IMR-90 (cell line): ENCODE measurements at regions not wholly inside any gene's neighbourhood (a gene's known extent, or its start where the extent isn't known, plus 50 kb on each side); places are given as distances from the start of the nearest gene placed in this dataset.

Experiments
- ATAC-seq: fragments of 200-7000 bp; cut with Tn5 transposase; 2 replicates; pipeline ENCODE4 v1.9.1; 2020; ENCODE audit warnings: low read depth, mild to moderate bottlenecking, moderate library complexity
- BruUV-seq: library from RNA; stranded (reverse); fragments of 400-500 nt; replicated peaks from 2 replicates; lab custom pipeline; 2021; lab: Mats Ljungman, UMichigan
- CTCF ChIA-PET: fragments of 300-600 bp; formaldehyde crosslinking; extraction: SDS; loops from one replicate; lab custom pipeline; 2021; ENCODE audit warnings: antibody characterized with exemption; lab: Yijun Ruan, JAX
- POLR2A ChIA-PET: fragments of 300-600 bp; sonication (Branson Sonifier 250); formaldehyde crosslinking; loops from one replicate; lab custom pipeline; 2022; ENCODE audit warnings: antibody characterized with exemption; ENCODE audit not compliant: unreplicated experiment; lab: Charles Lee
- DNase-seq: peaks from one replicate; pipeline ENCODE4 v3.0.0; 2013
- H2AFZ ChIP-seq: replicated peaks from 2 replicates; pipeline ENCODE3; 2013; ENCODE audit warnings: low read length, mild to moderate bottlenecking; ENCODE audit not compliant: poor library complexity
- H2AK5ac ChIP-seq: 2 replicates; pipeline ENCODE4 v1.6.1; 2013; ENCODE audit warnings: low read depth, low read length, inconsistent platforms
- H2AK9ac ChIP-seq: replicated peaks from 2 replicates; pipeline ENCODE3; 2013; ENCODE audit warnings: mild to moderate bottlenecking, low read depth, low read length, moderate library complexity; ENCODE audit not compliant: poor library complexity
- H2BK120ac ChIP-seq: 2 replicates; pipeline ENCODE4 v1.6.1; 2013; ENCODE audit warnings: low read depth, low read length, inconsistent platforms
- H2BK15ac ChIP-seq: 3 replicates; pipeline ENCODE4 v1.6.1; 2013; ENCODE audit warnings: low read depth, low read length, inconsistent platforms
- H2BK20ac ChIP-seq: 2 replicates; pipeline ENCODE4 v1.6.1; 2013; ENCODE audit warnings: low read depth, mild to moderate bottlenecking, inconsistent platforms, low read length, moderate library complexity
- H2BK5ac ChIP-seq: 2 replicates; pipeline ENCODE4 v1.6.1; 2013; ENCODE audit warnings: mild to moderate bottlenecking, low read depth, low read length, inconsistent platforms; ENCODE audit not compliant: poor library complexity, severe bottlenecking
- H3K14ac ChIP-seq: replicated peaks from 2 replicates; pipeline ENCODE4 v1.6.1; 2013; ENCODE audit warnings: low read depth, low read length, inconsistent platforms
- H3K18ac ChIP-seq: 2 replicates; pipeline ENCODE4 v1.6.1; 2013; ENCODE audit warnings: low read depth, low read length, control low read depth
- H3K23ac ChIP-seq: 2 replicates; pipeline ENCODE4 v1.6.1; 2013; ENCODE audit warnings: low read depth, low read length, inconsistent platforms
- H3K27ac ChIP-seq: 2 replicates; pipeline ENCODE4 v1.5.1; 2013; ENCODE audit warnings: mild to moderate bottlenecking, control low read depth, low read length; ENCODE audit not compliant: insufficient read depth
- H3K27me3 ChIP-seq: 2 replicates; pipeline ENCODE4 v1.6.1; 2013; ENCODE audit warnings: low read length; ENCODE audit not compliant: control insufficient read depth, insufficient read depth
- H3K36me3 ChIP-seq: 2 replicates; pipeline ENCODE4 v1.6.1; 2013; ENCODE audit warnings: low read length, mixed read lengths; ENCODE audit not compliant: control insufficient read depth, insufficient read depth
- H3K4ac ChIP-seq: 2 replicates; pipeline ENCODE4 v1.6.1; 2013; ENCODE audit warnings: low read depth, low read length, inconsistent platforms
- H3K4me1 ChIP-seq: 2 replicates; pipeline ENCODE4 v1.6.1; 2013; ENCODE audit warnings: low read length, mixed read lengths; ENCODE audit not compliant: control insufficient read depth, insufficient read depth
- H3K4me2 ChIP-seq: 2 replicates; pipeline ENCODE4 v1.6.1; 2013; ENCODE audit warnings: low read depth, mild to moderate bottlenecking, control low read depth, low read length, moderate library complexity
- H3K4me3 ChIP-seq: 2 replicates; pipeline ENCODE4 v1.5.1; 2013; ENCODE audit warnings: low read depth, mild to moderate bottlenecking, control low read depth, low read length, moderate library complexity; ENCODE audit not compliant: insufficient read depth
- H3K56ac ChIP-seq: 2 replicates; pipeline ENCODE4 v1.6.1; 2013; ENCODE audit warnings: low read length, inconsistent platforms; ENCODE audit not compliant: insufficient read depth; ENCODE audit errors: extremely low read depth
- H3K79me1 ChIP-seq, 2 experiments: 2 replicates each; pipeline ENCODE4 v1.6.1; 2013; ENCODE audit warnings: low read length in 2 of 2, inconsistent platforms in 1 of 2, low read depth in 1 of 2
- H3K9ac ChIP-seq: 2 replicates; pipeline ENCODE4 v1.6.1; 2013; ENCODE audit warnings: low read depth, low read length, control low read depth
- H3K9me1 ChIP-seq: 2 replicates; pipeline ENCODE4 v1.6.1; 2013; ENCODE audit warnings: low read length, inconsistent platforms; ENCODE audit not compliant: insufficient read depth
- H3K9me3 ChIP-seq: 2 replicates; pipeline ENCODE4 v1.6.1; 2013; ENCODE audit warnings: low read length; ENCODE audit not compliant: control insufficient read depth, insufficient read depth
- H4K20me1 ChIP-seq: 2 replicates; pipeline ENCODE4 v1.6.1; 2013; ENCODE audit warnings: low read length, inconsistent platforms; ENCODE audit not compliant: insufficient read depth
- H4K5ac ChIP-seq: 2 replicates; pipeline ENCODE4 v1.6.1; 2013; ENCODE audit warnings: mild to moderate bottlenecking, low read depth, low read length, control low read depth
- H4K8ac ChIP-seq, 2 experiments: 2 replicates each; pipeline ENCODE4 v1.6.1; 2013; ENCODE audit warnings: low read depth in 2 of 2, low read length in 2 of 2, control low read depth in 1 of 2, inconsistent platforms in 1 of 2
- H4K91ac ChIP-seq: 2 replicates; pipeline ENCODE4 v1.6.1; 2013; ENCODE audit warnings: low read depth, low read length, inconsistent platforms; ENCODE audit not compliant: insufficient read depth
- BHLHE40 ChIP-seq: fragments of 150-350 bp; IDR thresholded peaks from 2 replicates; pipeline ENCODE4 v1.6.1; 2016; ENCODE audit warnings: mild to moderate bottlenecking, low read depth, low read length
- CEBPB ChIP-seq: IDR thresholded peaks from 2 replicates; pipeline ENCODE4 v1.6.1; 2012; ENCODE audit warnings: low read depth, low read length, improper control_type of control experiment
- CHD1 ChIP-seq: IDR thresholded peaks from 2 replicates; pipeline ENCODE4 v1.6.1; 2012; ENCODE audit warnings: low read depth, low read length, improper control_type of control experiment
- CTCF ChIP-seq: conservative IDR thresholded peaks from 2 replicates; pipeline ENCODE4 v1.5.1; 2012; ENCODE audit warnings: mild to moderate bottlenecking, low read depth, low read length, improper control_type of control experiment
- ELK1 ChIP-seq: fragments of 150-350 bp; IDR thresholded peaks from 2 replicates; pipeline ENCODE4 v1.6.1; 2016; ENCODE audit warnings: low read depth, mild to moderate bottlenecking, low read length, moderate library complexity, borderline replicate concordance
- FOS ChIP-seq: fragments of 150-350 bp; IDR thresholded peaks from 2 replicates; pipeline ENCODE4 v1.6.1; 2016; ENCODE audit warnings: low read depth, low read length
- MAFK ChIP-seq: IDR thresholded peaks from 2 replicates; pipeline ENCODE4 v1.6.1; 2012; ENCODE audit warnings: low read depth, low read length, improper control_type of control experiment
- MAZ ChIP-seq: IDR thresholded peaks from 2 replicates; pipeline ENCODE4 v1.6.1; 2012; ENCODE audit warnings: low read depth, mild to moderate bottlenecking, low read length, improper control_type of control experiment, moderate library complexity, borderline replicate concordance
- MXI1 ChIP-seq: IDR thresholded peaks from 2 replicates; pipeline ENCODE4 v1.6.1; 2012; ENCODE audit warnings: low read depth, mild to moderate bottlenecking, low read length, moderate library complexity, borderline replicate concordance
- NFE2L2 ChIP-seq: fragments of 150-350 bp; IDR thresholded peaks from 2 replicates; pipeline ENCODE4 v1.6.1; 2016; ENCODE audit warnings: low read depth, mild to moderate bottlenecking, low read length
- POLR2A ChIP-seq: IDR thresholded peaks from 2 replicates; pipeline ENCODE4 v1.6.1; 2012; ENCODE audit warnings: mild to moderate bottlenecking, low read depth, low read length
- RAD21 ChIP-seq: IDR thresholded peaks from 2 replicates; pipeline ENCODE4 v1.6.1; 2012; ENCODE audit warnings: low read length, improper control_type of control experiment
- RCOR1 ChIP-seq: IDR thresholded peaks from 2 replicates; pipeline ENCODE4 v1.6.1; 2012; ENCODE audit warnings: mild to moderate bottlenecking, low read length, improper control_type of control experiment; ENCODE audit not compliant: insufficient replicate concordance
- RFX5 ChIP-seq: IDR thresholded peaks from 2 replicates; pipeline ENCODE4 v1.8.0; 2012; ENCODE audit warnings: low read depth, mild to moderate bottlenecking, low read length, moderate library complexity
- SMC3 ChIP-seq: fragments of 150-350 bp; IDR thresholded peaks from 2 replicates; pipeline ENCODE4 v1.6.1; 2016; ENCODE audit warnings: low read depth, mild to moderate bottlenecking, antibody characterized with exemption, low read length, moderate library complexity
- USF2 ChIP-seq: fragments of 150-350 bp; IDR thresholded peaks from 2 replicates; pipeline ENCODE4 v1.6.1; 2017; ENCODE audit warnings: mild to moderate bottlenecking, antibody characterized with exemption, low read length, low read depth
- WGBS, 2 experiments: methylation state at CpG; one replicate each; pipeline versions ENCODE4 v1.1.5 to v1.1.7; 2013; ENCODE audit warnings: missing lambda C conversion rate in 2 of 2; ENCODE audit not compliant: insufficient read length in 1 of 2; ENCODE audit errors: extremely low coverage in 2 of 2; 5-methylcytosine and 5-hydroxymethylcytosine counted together
- dilution Hi-C: fragments of 300-500 bp; cut with HindIII; formaldehyde crosslinking; loops from one replicate; pipeline ENCODE4 v1.14.3; 2018; ENCODE audit warnings: low sequenced_read_pairs; ENCODE audit not compliant: unreplicated experiment
- in situ Hi-C: fragments of 300-500 bp; cut with MboI; formaldehyde crosslinking; loops from 3 replicates; pipeline ENCODE4 v1.14.3; 2019; ENCODE audit warnings: low sequenced_read_pairs, inconsistent platforms, mixed read lengths
- intact Hi-C: fragments of 100-400 bp; cut with micrococcal nuclease; formaldehyde crosslinking; loops from 2 replicates; pipeline ENCODE4 v1.10.0; 2022

- DNase-seq, result peak; percentile 71
- peak overlapping the region; percentile 39 for H3K14ac ChIP-seq
- H2BK120ac ChIP-seq, result peak overlapping the region; percentile 42
- peaks cover 34% of the 10 kb centered on the region for H4K20me1 ChIP-seq
- H4K91ac ChIP-seq, result peak overlapping the region; percentile 56
- H3K36me3 ChIP-seq, result no peaks in the 10 kb centered on the region
- ATAC-seq, result peak; percentile 52
- peak overlapping the region; percentile 61; the same call in 1 of the 2 replicates for H3K23ac ChIP-seq
- peak overlapping the region; percentile 95 for H3K27ac ChIP-seq
- WGBS, 2 experiments, result no CpG with 5 or more reads among the region's 1 CpG
- peak overlapping the region; percentile 56 for H3K4me2 ChIP-seq
- H3K4me1 ChIP-seq, result peaks cover 22% of the 10 kb centered on the region
- peak overlapping the region; percentile 43 for H2AK9ac ChIP-seq
- peak overlapping the region; percentile 8; the same call in 1 of the 3 replicates for H2BK15ac ChIP-seq
- dilution Hi-C loops, result no loop called here
- no peaks in the 10 kb centered on the region for H3K27me3 ChIP-seq
- no TSS peak for BruUV-seq
- H3K9me3 ChIP-seq, result no peaks in the 10 kb centered on the region
- peak; percentile 66 for TF ChIP-seq RAD21
- no peak for TF ChIP-seq RCOR1
- no peak for TF ChIP-seq RFX5
- no peak for TF ChIP-seq ELK1
- no peak for TF ChIP-seq NFE2L2
- no peak for TF ChIP-seq CHD1
- no peak for TF ChIP-seq USF2
- TF ChIP-seq MAZ, result no peak
- TF ChIP-seq CEBPB, result no peak
- no peak for TF ChIP-seq BHLHE40
- no peak for TF ChIP-seq MXI1
- peak; percentile 58 for TF ChIP-seq CTCF
- no peak for TF ChIP-seq POLR2A
- no peak for TF ChIP-seq FOS
- no peak for TF ChIP-seq MAFK
- TF ChIP-seq SMC3, result peak; percentile 50
- intact Hi-C loops, result loop anchor here (2.0 to 5.0 kb wide), 4 partner anchors 49 to 400 kb away; partner anchors contain the start of gene DST
- peak overlapping the region; percentile 49 for H3K9ac ChIP-seq
- peak overlapping the region; percentile 86 for H3K4ac ChIP-seq
- in situ Hi-C loops, result no loop called here
- peak overlapping the region; percentile 72; the same call in 1 of the 2 replicates for H2AK5ac ChIP-seq
- no peak overlapping the region for H3K4me3 ChIP-seq
- H3K79me1 ChIP-seq, result peaks cover 12 to 68% of the 10 kb centered on the region in 2 experiments
- peak overlapping the region; percentile 73 for H3K18ac ChIP-seq
- H4K5ac ChIP-seq, result peak overlapping the region; percentile 36; the same call in 1 of the 2 replicates
- H2BK20ac ChIP-seq, result peak overlapping the region; percentile 80
- POLR2A ChIA-PET, result no interaction called here
- CTCF ChIA-PET, result interaction anchor here (0.6 to 2.2 kb wide), 6 partner anchors 13 to 79 kb away, joined by 3 to 9 read pairs (median 4); no protein-coding TSS in a partner anchor
- H2BK5ac ChIP-seq, result peak overlapping the region; percentile 90
- H3K9me1 ChIP-seq, result peaks cover 23% of the 10 kb centered on the region
- H2AFZ ChIP-seq, result no peak overlapping the region
- H4K8ac ChIP-seq, result peak overlapping the region in 1 of 2 experiments; percentile 73; a peak in 1 of 4 replicates
- H3K56ac ChIP-seq, result peak overlapping the region; percentile 41; the same call in 1 of the 2 replicates
Measured at GRCh38 chr6:56757588-56757984, 114.9 kb upstream of the DST start.
